ENCODE measurements at regions not wholly inside any gene's neighbourhood (a gene's known extent, or its start where the extent isn't known, plus 50 kb on each side); places are given as distances from the start of the nearest gene placed in this dataset.

DNA sequence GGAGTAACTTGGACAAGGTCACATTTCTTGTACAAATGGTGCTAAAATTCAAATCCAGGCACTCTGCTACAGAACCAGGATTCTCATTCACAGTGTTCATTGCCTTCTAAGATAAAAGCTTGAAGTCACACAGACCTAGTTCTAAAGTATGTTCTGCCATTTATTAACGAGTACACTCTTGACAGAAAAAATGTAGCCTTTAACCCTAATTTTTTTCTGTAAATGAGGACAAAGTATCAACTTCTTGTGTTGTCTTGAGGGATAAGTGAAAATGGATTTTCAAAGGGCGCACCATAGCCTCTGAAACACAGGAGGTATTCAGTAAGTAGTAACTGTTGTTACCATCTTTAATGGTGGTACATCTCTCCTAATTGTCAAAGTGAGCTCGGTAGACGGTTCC is 379.8 kb upstream of the FLRT2 start:
- TF ChIP-seq POLR2A (IDR thresholded peaks at IDR 0.05) (no peak), CTCF (IDR thresholded peaks at IDR 0.05) (no peak)
- no peaks in the 10 kb centered on the region for H3K9me3 ChIP-seq (replicated peaks in 1 of 3)
- intact Hi-C loops (cut with DNase I): no loop called here
- no peaks in the 10 kb centered on the region for H3K36me3 ChIP-seq (replicated peaks in 1 of 2)
- 39 to 70% (median 63%) methylated on average over 4 of the region's 4 CpGs for WGBS, 4 donors
- H3K4me3 ChIP-seq: no peak overlapping the region
- H3K27me3 ChIP-seq: no peaks in the 10 kb centered on the region
- no peaks in the 10 kb centered on the region for H3K4me1 ChIP-seq (replicated peaks in 1 of 2)
- DNase-seq: no peak
- H3K27ac ChIP-seq: no peak overlapping the region

GRCh38 chr14:85154714-85155113 is 375.2 kb upstream of the FLRT2 start:
- H3K27ac ChIP-seq: no peak overlapping the region
- H3K9me3 ChIP-seq (replicated peaks in 1 of 3): no peaks in the 10 kb centered on the region
- H3K4me1 ChIP-seq (replicated peaks in 1 of 2): no peaks in the 10 kb centered on the region
- no peaks in the 10 kb centered on the region for H3K27me3 ChIP-seq
- no peak overlapping the region for H3K4me3 ChIP-seq
- TF ChIP-seq CTCF (IDR thresholded peaks at IDR 0.05) (no peak), POLR2A (IDR thresholded peaks at IDR 0.05) (no peak)
- 64 to 87% (median 74%) methylated on average over 3 of the region's 3 CpGs for WGBS, 4 donors
- no peaks in the 10 kb centered on the region for H3K36me3 ChIP-seq (replicated peaks in 1 of 2)
- intact Hi-C loops (cut with DNase I): no loop called here
- DNase-seq: no peak

DNA sequence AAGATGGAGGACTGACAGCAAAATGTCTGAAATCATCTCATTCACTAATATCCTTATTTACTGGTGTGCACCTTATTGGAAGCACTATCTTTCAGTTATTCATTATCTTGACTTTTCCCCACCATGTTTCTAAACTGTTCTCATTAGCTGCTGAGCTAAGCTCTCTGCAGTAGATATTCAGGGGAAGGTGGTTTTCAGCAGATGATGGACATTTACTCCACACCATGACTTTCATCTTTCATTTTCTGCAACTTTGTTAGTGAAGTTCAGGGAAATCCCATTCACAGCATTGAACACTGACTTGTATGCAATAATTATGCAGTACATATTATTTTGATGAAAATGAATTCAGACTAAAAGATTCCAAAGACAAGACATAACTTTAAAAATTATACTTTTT is 373.6 kb upstream of the FLRT2 start:
- Histone ChIP-seq H3K4me1 (replicated peaks in 1 of 2) (no peaks in the 10 kb centered on the region), H3K9me3 (replicated peaks in 1 of 3) (no peaks in the 10 kb centered on the region), H3K27me3 (no peaks in the 10 kb centered on the region), H3K27ac (no peak overlapping the region), H3K4me3 (no peak overlapping the region), H3K36me3 (replicated peaks in 1 of 2) (no peaks in the 10 kb centered on the region)
- TF ChIP-seq POLR2A (IDR thresholded peaks at IDR 0.05): no peak
- no peak for TF ChIP-seq CTCF (IDR thresholded peaks at IDR 0.05)
- intact Hi-C loops (cut with DNase I): no loop called here
- no peak for DNase-seq

- H3K27ac ChIP-seq: no peak overlapping the region
- no peak overlapping the region for H3K4me3 ChIP-seq
- intact Hi-C loops (cut with DNase I): no loop called here
- no peak for TF ChIP-seq CTCF (IDR thresholded peaks at IDR 0.05)
- no peak for TF ChIP-seq POLR2A (IDR thresholded peaks at IDR 0.05)
- no peak for DNase-seq
- no peaks in the 10 kb centered on the region for H3K9me3 ChIP-seq (replicated peaks in 1 of 3)
- H3K27me3 ChIP-seq: no peaks in the 10 kb centered on the region
- no peaks in the 10 kb centered on the region for H3K4me1 ChIP-seq (replicated peaks in 1 of 2)
- H3K36me3 ChIP-seq (replicated peaks in 1 of 2): no peaks in the 10 kb centered on the region
Measured at GRCh38 chr14:85159726-85160125, 370.2 kb upstream of the FLRT2 start.
